ENCODE measurements at regions not wholly inside any gene's neighbourhood (a gene's known extent, or its start where the extent isn't known, plus 50 kb on each side); places are given as distances from the start of the nearest gene placed in this dataset.
"Not testable (repeated sequence)": the region's sequence is repeated elsewhere in the genome, so short reads cannot be mapped to it uniquely, and the experiment has no call there.

DNA sequence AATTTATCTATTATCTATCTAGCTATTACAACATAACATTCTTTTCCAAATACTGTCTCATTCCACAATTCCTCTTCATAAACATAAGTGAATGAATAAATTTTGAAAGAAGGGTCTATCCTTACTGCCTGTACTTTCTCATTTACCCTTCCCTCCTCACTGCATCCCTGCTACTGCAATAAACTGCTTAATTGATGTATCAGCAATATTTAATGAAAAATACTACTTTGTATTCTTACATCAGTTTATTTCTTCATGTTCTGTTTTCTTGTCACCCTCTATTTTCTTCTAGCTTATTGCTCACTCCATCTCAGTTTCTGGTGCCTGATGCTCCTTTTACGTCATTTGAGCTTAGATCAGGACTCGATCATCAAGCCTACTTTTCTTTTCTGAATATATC lies 695.7 kb upstream of the ATXN7L3B start:
- peaks cover 3 to 14% of the 10 kb centered on the region in 2 donors for H3K9me3 Mint-ChIP-seq
- 87% methylated on average over 2 of the region's 2 CpGs for WGBS (ENCODE audit: insufficient coverage)
- no peak overlapping the region for H3K4me3 Mint-ChIP-seq
- intact Hi-C loops (cut with micrococcal nuclease) = no loop called here
- H3K27ac ChIP-seq (ENCODE audit: low read length) = no peak overlapping the region
- no peaks in the 10 kb centered on the region for H3K36me3 Mint-ChIP-seq
- ATAC-seq (no peak), DNase-seq (no peak)
- no peaks in the 10 kb centered on the region for H3K4me1 ChIP-seq (ENCODE audit: control insufficient read depth, insufficient read depth, low read length)
- no peak overlapping the region for H3K4me3 ChIP-seq (ENCODE audit: low read length)
- no peaks in the 10 kb centered on the region for H3K27me3 Mint-ChIP-seq (ENCODE audit: low read depth in 2 of 2)
- no peak overlapping the region for H3K27ac Mint-ChIP-seq
- no peaks in the 10 kb centered on the region for H3K27me3 ChIP-seq (ENCODE audit: control insufficient read depth, insufficient read depth, low read length)
- H3K36me3 ChIP-seq (ENCODE audit: control insufficient read depth, insufficient read depth, low read length) = no peaks in the 10 kb centered on the region
- no peaks in the 10 kb centered on the region for H3K9me3 ChIP-seq (ENCODE audit: control insufficient read depth, insufficient read depth, low read length)
- TF ChIP-seq, protein P1, sequence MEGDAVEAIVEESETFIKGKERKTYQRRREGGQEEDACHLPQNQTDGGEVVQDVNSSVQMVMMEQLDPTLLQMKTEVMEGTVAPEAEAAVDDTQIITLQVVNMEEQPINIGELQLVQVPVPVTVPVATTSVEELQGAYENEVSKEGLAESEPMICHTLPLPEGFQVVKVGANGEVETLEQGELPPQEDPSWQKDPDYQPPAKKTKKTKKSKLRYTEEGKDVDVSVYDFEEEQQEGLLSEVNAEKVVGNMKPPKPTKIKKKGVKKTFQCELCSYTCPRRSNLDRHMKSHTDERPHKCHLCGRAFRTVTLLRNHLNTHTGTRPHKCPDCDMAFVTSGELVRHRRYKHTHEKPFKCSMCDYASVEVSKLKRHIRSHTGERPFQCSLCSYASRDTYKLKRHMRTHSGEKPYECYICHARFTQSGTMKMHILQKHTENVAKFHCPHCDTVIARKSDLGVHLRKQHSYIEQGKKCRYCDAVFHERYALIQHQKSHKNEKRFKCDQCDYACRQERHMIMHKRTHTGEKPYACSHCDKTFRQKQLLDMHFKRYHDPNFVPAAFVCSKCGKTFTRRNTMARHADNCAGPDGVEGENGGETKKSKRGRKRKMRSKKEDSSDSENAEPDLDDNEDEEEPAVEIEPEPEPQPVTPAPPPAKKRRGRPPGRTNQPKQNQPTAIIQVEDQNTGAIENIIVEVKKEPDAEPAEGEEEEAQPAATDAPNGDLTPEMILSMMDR (IDR thresholded peaks at IDR 0.05) = no peak
- no peaks in the 10 kb centered on the region for H3K4me1 Mint-ChIP-seq

DNA sequence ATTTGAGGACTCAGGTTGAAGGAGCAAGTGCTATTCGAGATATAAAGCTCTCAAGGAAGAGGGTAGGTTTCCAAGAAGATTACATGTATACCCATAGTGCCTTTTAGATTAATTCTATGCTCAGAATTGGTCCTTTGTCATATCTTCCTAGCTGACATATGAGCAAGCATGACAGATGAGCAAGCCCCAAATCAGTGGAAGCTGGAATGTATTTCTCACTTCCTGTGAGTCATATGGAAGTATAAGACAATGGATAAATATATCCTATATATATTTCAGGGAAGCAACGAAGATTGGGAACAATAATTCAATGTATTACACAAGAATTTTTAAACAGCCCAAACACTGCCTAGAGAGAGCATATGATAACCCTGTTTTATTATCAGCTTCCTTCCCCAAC lies 674.1 kb upstream of the ATXN7L3B start:
- TF ChIP-seq, protein P1 (IDR thresholded peaks at IDR 0.05) = no peak
- H3K4me3 Mint-ChIP-seq = no peak overlapping the region
- intact Hi-C loops (cut with micrococcal nuclease) = no loop called here
- Histone ChIP-seq H3K27ac (ENCODE audit: low read length) (no peak overlapping the region), H3K27me3 (ENCODE audit: control insufficient read depth, insufficient read depth, low read length) (no peaks in the 10 kb centered on the region), H3K36me3 (ENCODE audit: control insufficient read depth, insufficient read depth, low read length) (no peaks in the 10 kb centered on the region), H3K4me1 (ENCODE audit: control insufficient read depth, insufficient read depth, low read length) (no peaks in the 10 kb centered on the region), H3K9me3 (ENCODE audit: control insufficient read depth, insufficient read depth, low read length) (no peaks in the 10 kb centered on the region), H3K4me3 (ENCODE audit: low read length) (no peak overlapping the region)
- no peak overlapping the region for H3K27ac Mint-ChIP-seq
- H3K36me3 Mint-ChIP-seq = no peaks in the 10 kb centered on the region
- ATAC-seq (no peak), DNase-seq (no peak)
- peaks cover 16 to 20% of the 10 kb centered on the region in 2 donors for H3K9me3 Mint-ChIP-seq
- WGBS (ENCODE audit: insufficient coverage) = 71% methylated on average over 1 of the region's 2 CpGs
- no peaks in the 10 kb centered on the region for H3K27me3 Mint-ChIP-seq (ENCODE audit: low read depth in 2 of 2)
- no peaks in the 10 kb centered on the region for H3K4me1 Mint-ChIP-seq

GRCh38 chr12:73867147-73867546 lies 670.5 kb upstream of the ATXN7L3B start:
- no peaks in the 10 kb centered on the region for H3K27me3 Mint-ChIP-seq (ENCODE audit: low read depth in 2 of 2)
- no peaks in the 10 kb centered on the region for H3K27me3 ChIP-seq (ENCODE audit: control insufficient read depth, insufficient read depth, low read length)
- H3K4me3 ChIP-seq (ENCODE audit: low read length) = no peak overlapping the region
- H3K4me3 Mint-ChIP-seq = no peak overlapping the region
- intact Hi-C loops (cut with micrococcal nuclease) = no loop called here
- H3K36me3 ChIP-seq (ENCODE audit: control insufficient read depth, insufficient read depth, low read length) = no peaks in the 10 kb centered on the region
- H3K9me3 Mint-ChIP-seq = peaks cover 13 to 17% of the 10 kb centered on the region in 2 donors
- no peaks in the 10 kb centered on the region for H3K36me3 Mint-ChIP-seq
- H3K4me1 ChIP-seq (ENCODE audit: control insufficient read depth, insufficient read depth, low read length) = no peaks in the 10 kb centered on the region
- no peak overlapping the region for H3K27ac Mint-ChIP-seq
- 100% methylated on average over 1 of the region's 1 CpG for WGBS (ENCODE audit: insufficient coverage)
- no peak overlapping the region for H3K27ac ChIP-seq (ENCODE audit: low read length)
- no peaks in the 10 kb centered on the region for H3K9me3 ChIP-seq (ENCODE audit: control insufficient read depth, insufficient read depth, low read length)
- DNase-seq (no peak), ATAC-seq (no peak)
- TF ChIP-seq, protein P1 (IDR thresholded peaks at IDR 0.05) = no peak
- H3K4me1 Mint-ChIP-seq = no peaks in the 10 kb centered on the region

DNA sequence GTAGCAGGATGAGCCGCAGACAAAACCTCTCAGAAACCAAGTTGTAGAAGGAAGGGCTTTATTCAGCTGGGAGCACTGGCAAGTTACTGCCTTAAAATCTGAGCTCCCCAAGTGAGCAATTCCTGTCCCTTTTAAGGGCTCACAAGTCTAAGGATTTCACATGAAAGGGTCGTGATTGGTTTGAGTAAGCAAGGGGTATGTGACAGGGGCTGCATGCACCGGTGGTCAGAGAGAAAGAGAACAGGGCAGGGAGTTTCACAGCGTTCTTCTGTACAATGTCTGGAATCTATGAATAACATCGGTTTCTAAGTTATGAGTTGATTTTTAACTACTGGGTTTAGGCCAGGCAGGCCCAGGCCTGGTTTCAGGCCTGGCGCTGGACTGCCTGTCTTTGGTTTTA lies 660.3 kb upstream of the ATXN7L3B start:
- H3K4me1 ChIP-seq (ENCODE audit: control insufficient read depth, insufficient read depth, low read length); H3K4me3 ChIP-seq (ENCODE audit: low read length); H3K27me3 Mint-ChIP-seq (ENCODE audit: low read depth in 2 of 2); DNase-seq; H3K4me3 Mint-ChIP-seq; H3K9me3 Mint-ChIP-seq; H3K27ac ChIP-seq (ENCODE audit: low read length); H3K36me3 ChIP-seq (ENCODE audit: control insufficient read depth, insufficient read depth, low read length); H3K27ac Mint-ChIP-seq; H3K9me3 ChIP-seq (ENCODE audit: control insufficient read depth, insufficient read depth, low read length); H3K27me3 ChIP-seq (ENCODE audit: control insufficient read depth, insufficient read depth, low read length); H3K4me1 Mint-ChIP-seq; H3K36me3 Mint-ChIP-seq; intact Hi-C loops (cut with micrococcal nuclease); ATAC-seq: not testable (repeated sequence)
- WGBS (ENCODE audit: insufficient coverage) = 96% methylated on average over 6 of the region's 6 CpGs

All from natural killer cell (primary cell).